DOHH2 (cell line): ENCODE measurements at regions not wholly inside any gene's neighbourhood (a gene's known extent, or its start where the extent isn't known, plus 50 kb on each side); places are given as distances from the start of the nearest gene placed in this dataset.

Experiments
- H3F3A ChIP-seq: fragments of 200-600 bp; sonication (generic), shearing (Covaris generic); 2 replicates; pipeline ENCODE4 v1.6.0; 2016; ENCODE audit warnings: antibody characterized with exemption, mild to moderate bottlenecking; ENCODE audit not compliant: control insufficient read depth, insufficient read depth
- H3K27ac ChIP-seq: fragments of 200-600 bp; sonication (generic); 2 replicates; pipeline ENCODE4 v1.5.1; 2014; ENCODE audit warnings: low read depth, mild to moderate bottlenecking, low read length, moderate library complexity
- H3K27me3 ChIP-seq: fragments of 200-600 bp; sonication (generic); 2 replicates; pipeline ENCODE4 v1.6.1; 2014; ENCODE audit warnings: mild to moderate bottlenecking, low read length, mixed read lengths; ENCODE audit not compliant: control insufficient read depth
- H3K36me3 ChIP-seq: fragments of 200-600 bp; sonication (generic); 2 replicates; pipeline ENCODE4 v1.6.1; 2014; ENCODE audit warnings: mild to moderate bottlenecking, low read length, moderate library complexity, mixed read lengths; ENCODE audit not compliant: control insufficient read depth
- H3K4me1 ChIP-seq: fragments of 200-600 bp; sonication (generic); 2 replicates; pipeline ENCODE4 v1.6.1; 2014; ENCODE audit warnings: mild to moderate bottlenecking, low read length, mixed read lengths; ENCODE audit not compliant: control insufficient read depth
- H3K4me2 ChIP-seq: fragments of 200-600 bp; sonication (generic); 2 replicates; pipeline ENCODE4 v1.6.0; 2014; ENCODE audit warnings: mild to moderate bottlenecking, low read length, moderate library complexity
- H3K4me3 ChIP-seq: fragments of 200-600 bp; sonication (generic); 2 replicates; pipeline ENCODE4 v1.5.1; 2014; ENCODE audit warnings: mild to moderate bottlenecking, low read length, mixed read lengths
- H3K79me2 ChIP-seq: fragments of 200-600 bp; sonication (generic); 2 replicates; pipeline ENCODE4 v1.6.1; 2014; ENCODE audit warnings: mild to moderate bottlenecking, low read length, mixed read lengths; ENCODE audit not compliant: control insufficient read depth
- H3K9me2 ChIP-seq: fragments of 200-600 bp; sonication (generic); replicated peaks from 2 replicates; pipeline ENCODE4 v1.6.1; 2014; ENCODE audit warnings: mild to moderate bottlenecking, low read length, mixed read lengths; ENCODE audit not compliant: control insufficient read depth
- H3K9me3 ChIP-seq: fragments of 200-600 bp; sonication (generic); 2 replicates; pipeline ENCODE4 v1.6.1; 2014; ENCODE audit warnings: antibody characterized with exemption, low read length, mixed read lengths; ENCODE audit not compliant: control insufficient read depth, insufficient read depth
- H4K20me1 ChIP-seq: fragments of 200-600 bp; sonication (generic); 2 replicates; pipeline ENCODE4 v1.6.0; 2014; ENCODE audit warnings: low read depth, mild to moderate bottlenecking, antibody characterized with exemption, low read length, moderate library complexity; ENCODE audit not compliant: control insufficient read depth, insufficient read depth
- EZH2phosphoT487 ChIP-seq: fragments of 200-600 bp; sonication (generic); IDR thresholded peaks from 2 replicates; pipeline ENCODE4 v1.6.1; 2017; ENCODE audit warnings: borderline replicate concordance, mild to moderate bottlenecking, antibody characterized with exemption, low read length, moderate library complexity, mixed read lengths
- TF ChIP-seq, protein P1 (sequence below): fragments of 200-600 bp; sonication (generic); IDR thresholded peaks from one replicate; pipeline ENCODE4 v1.5.1; 2014; ENCODE audit warnings: antibody characterized with exemption, mild to moderate bottlenecking, low read depth, low read length; ENCODE audit not compliant: poor library complexity, severe bottlenecking

DNA sequence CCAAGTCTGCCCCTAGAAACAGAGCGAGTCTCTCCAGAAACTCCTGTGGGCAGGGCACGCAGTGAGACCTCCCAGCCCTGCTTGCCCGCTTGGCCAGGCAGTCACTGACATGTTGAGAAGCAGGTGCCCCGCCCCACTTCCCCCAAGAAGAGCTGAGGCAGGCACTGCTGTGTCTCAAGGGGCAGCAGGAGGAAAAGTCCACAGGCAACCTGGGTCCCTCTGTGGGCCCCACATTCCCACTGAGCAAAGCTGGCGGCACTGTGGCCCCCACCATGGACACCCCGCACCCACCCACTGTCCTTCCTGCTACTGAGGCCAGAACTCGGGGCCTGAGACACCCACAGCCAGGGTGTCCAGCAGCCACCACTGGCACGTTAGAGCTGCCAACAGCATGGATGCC is 137.3 kb upstream of the NKX1-1 start:
- no peaks in the 10 kb centered on the region for H3K9me2 ChIP-seq
- no peaks in the 10 kb centered on the region for H3K27me3 ChIP-seq
- no peaks in the 10 kb centered on the region for H3K36me3 ChIP-seq
- TF ChIP-seq, protein P1, sequence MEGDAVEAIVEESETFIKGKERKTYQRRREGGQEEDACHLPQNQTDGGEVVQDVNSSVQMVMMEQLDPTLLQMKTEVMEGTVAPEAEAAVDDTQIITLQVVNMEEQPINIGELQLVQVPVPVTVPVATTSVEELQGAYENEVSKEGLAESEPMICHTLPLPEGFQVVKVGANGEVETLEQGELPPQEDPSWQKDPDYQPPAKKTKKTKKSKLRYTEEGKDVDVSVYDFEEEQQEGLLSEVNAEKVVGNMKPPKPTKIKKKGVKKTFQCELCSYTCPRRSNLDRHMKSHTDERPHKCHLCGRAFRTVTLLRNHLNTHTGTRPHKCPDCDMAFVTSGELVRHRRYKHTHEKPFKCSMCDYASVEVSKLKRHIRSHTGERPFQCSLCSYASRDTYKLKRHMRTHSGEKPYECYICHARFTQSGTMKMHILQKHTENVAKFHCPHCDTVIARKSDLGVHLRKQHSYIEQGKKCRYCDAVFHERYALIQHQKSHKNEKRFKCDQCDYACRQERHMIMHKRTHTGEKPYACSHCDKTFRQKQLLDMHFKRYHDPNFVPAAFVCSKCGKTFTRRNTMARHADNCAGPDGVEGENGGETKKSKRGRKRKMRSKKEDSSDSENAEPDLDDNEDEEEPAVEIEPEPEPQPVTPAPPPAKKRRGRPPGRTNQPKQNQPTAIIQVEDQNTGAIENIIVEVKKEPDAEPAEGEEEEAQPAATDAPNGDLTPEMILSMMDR: no peak
- TF ChIP-seq EZH2phosphoT487: no peak
- H3K9me3 ChIP-seq: no peaks in the 10 kb centered on the region
- no peaks in the 10 kb centered on the region for H3K4me1 ChIP-seq
- no peak overlapping the region for H3K4me2 ChIP-seq
- H3K27ac ChIP-seq: no peak overlapping the region
- no peaks in the 10 kb centered on the region for H3F3A ChIP-seq
- no peak overlapping the region for H3K4me3 ChIP-seq
- H4K20me1 ChIP-seq: no peaks in the 10 kb centered on the region
- H3K79me2 ChIP-seq: no peaks in the 10 kb centered on the region

DNA sequence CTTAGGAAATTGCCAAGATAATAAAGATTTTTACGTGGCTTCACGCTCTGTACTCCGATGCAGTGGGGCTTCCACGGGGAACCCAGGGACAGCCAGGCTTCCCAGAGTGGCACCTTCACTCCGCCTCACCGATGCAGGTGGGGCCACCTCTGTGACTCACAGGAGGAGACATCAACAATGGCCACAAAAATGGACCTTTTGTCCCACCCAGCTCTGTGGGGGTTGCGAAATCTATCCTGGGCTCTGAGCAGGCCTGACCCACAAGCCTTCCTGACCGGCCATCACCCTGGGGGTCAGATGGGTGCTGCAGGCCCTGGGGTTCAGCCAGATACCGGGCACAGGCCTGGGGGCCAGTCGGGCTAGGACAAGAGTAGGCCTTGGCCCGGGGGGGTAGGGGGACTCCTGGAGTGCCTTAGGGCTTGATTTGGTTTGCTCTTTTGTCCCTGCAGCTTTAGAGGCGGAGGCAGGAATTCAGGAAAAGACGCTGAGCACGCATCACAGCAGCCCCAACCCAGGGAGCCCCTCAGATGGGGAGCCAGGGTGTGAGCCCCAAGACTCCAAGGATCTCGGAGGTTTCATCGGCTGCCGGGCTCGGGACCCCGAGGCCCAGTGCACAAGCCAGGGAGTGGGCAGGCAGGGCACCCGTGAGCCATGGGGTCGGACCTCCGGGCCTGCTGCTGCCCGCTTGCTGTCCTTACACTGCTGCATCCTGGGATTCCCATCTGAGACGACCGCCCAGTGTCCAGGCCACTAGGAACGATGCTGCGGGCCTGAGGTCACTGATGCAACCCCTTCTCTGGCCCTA is 136.5 kb upstream of the NKX1-1 start:
- Histone ChIP-seq H3K9me3 (no peaks in the 10 kb centered on the region), H3K27ac (no peak overlapping the region), H3K36me3 (no peaks in the 10 kb centered on the region), H3K27me3 (no peaks in the 10 kb centered on the region), H3K4me3 (no peak overlapping the region), H3K79me2 (no peaks in the 10 kb centered on the region), H4K20me1 (no peaks in the 10 kb centered on the region), H3F3A (no peaks in the 10 kb centered on the region), H3K4me1 (no peaks in the 10 kb centered on the region), H3K9me2 (no peaks in the 10 kb centered on the region), H3K4me2 (no peak overlapping the region)
- TF ChIP-seq EZH2phosphoT487: no peak
- TF ChIP-seq, protein P1: no peak

DNA sequence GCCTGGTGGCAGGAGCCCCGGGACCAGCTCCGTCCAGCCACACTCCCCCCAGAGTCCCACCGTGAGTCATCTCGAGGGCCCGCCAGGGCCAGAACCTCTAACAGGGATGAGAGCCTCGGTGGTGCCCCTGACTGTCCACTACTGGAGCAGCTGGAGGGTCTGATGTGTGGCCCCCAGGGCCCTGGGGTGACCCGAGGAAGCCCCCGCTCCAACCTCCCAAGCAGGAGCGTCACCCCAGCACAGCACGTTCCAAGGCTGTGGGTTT is 135.9 kb upstream of the NKX1-1 start:
- Histone ChIP-seq H3K4me2 (no peak overlapping the region), H3K27ac (no peak overlapping the region), H3K79me2 (no peaks in the 10 kb centered on the region), H3K9me3 (no peaks in the 10 kb centered on the region), H3K4me1 (no peaks in the 10 kb centered on the region), H3K36me3 (no peaks in the 10 kb centered on the region), H4K20me1 (no peaks in the 10 kb centered on the region), H3K27me3 (no peaks in the 10 kb centered on the region), H3F3A (no peaks in the 10 kb centered on the region), H3K4me3 (no peak overlapping the region), H3K9me2 (no peaks in the 10 kb centered on the region)
- TF ChIP-seq, protein P1: no peak
- no peak for TF ChIP-seq EZH2phosphoT487
